ENCODE measurements at regions not wholly inside any gene's neighbourhood (a gene's known extent, or its start where the extent isn't known, plus 50 kb on each side); places are given as distances from the start of the nearest gene placed in this dataset.

GRCh38 chr13:38002606-38003005, 133.0 kb upstream of the TRPC4 start:
- TF ChIP-seq CTCF (IDR thresholded peaks at IDR 0.05), result no peak
- no peaks in the 10 kb centered on the region for H3K27me3 ChIP-seq
- peaks cover 0 to under 1% (median 0%) of the 10 kb centered on the region in 3 donors for H3K4me1 ChIP-seq
- no peak overlapping the region for H3K4me3 ChIP-seq
- peak in 2 of 4 donors; percentile 56 to 60 for ATAC-seq
- H3K9me3 ChIP-seq, result no peaks in the 10 kb centered on the region
- FAIRE-seq, result no peak
- no peaks in the 10 kb centered on the region for H3K36me3 ChIP-seq
- no peak for DNase-seq
- H3K27ac ChIP-seq, result no peak overlapping the region
- WGBS, 2 donors, result 10 to 11% methylated on average over 7 of the region's 7 CpGs
- intact Hi-C loops (cut with DNase I), result no loop called here

- Histone ChIP-seq H3K27ac (no peak overlapping the region), H3K4me1 (no peaks in the 10 kb centered on the region), H3K36me3 (no peaks in the 10 kb centered on the region), H3K4me3 (no peak overlapping the region), H3K9me3 (no peaks in the 10 kb centered on the region), H3K27me3 (no peaks in the 10 kb centered on the region)
- intact Hi-C loops (cut with DNase I), result no loop called here
- FAIRE-seq (no peak), DNase-seq (no peak), ATAC-seq (no peak)
- TF ChIP-seq CTCF (IDR thresholded peaks at IDR 0.05), result no peak
These were observed 128.1 kb upstream of the TRPC4 start for GRCh38 chr13:37997641-37998040.

GRCh38 chr13:37995092-37995491, 125.5 kb upstream of the TRPC4 start:
- Histone ChIP-seq H3K36me3 (no peaks in the 10 kb centered on the region), H3K4me1 (no peaks in the 10 kb centered on the region), H3K4me3 (no peak overlapping the region), H3K27ac (no peak overlapping the region), H3K27me3 (no peaks in the 10 kb centered on the region), H3K9me3 (no peaks in the 10 kb centered on the region)
- ATAC-seq, result no peak
- DNase-seq, result no peak
- intact Hi-C loops (cut with DNase I), result no loop called here
- FAIRE-seq, result no peak
- TF ChIP-seq CTCF (IDR thresholded peaks at IDR 0.05), result no peak
- 0 to 39% methylated on average over 1 of the region's 1 CpG for WGBS, 2 donors

- 76 to 89% methylated on average over 1 of the region's 1 CpG for WGBS, 2 donors
- intact Hi-C loops (cut with DNase I), result no loop called here
- Histone ChIP-seq H3K36me3 (no peaks in the 10 kb centered on the region), H3K4me1 (no peaks in the 10 kb centered on the region), H3K4me3 (no peak overlapping the region), H3K9me3 (no peaks in the 10 kb centered on the region), H3K27me3 (no peaks in the 10 kb centered on the region), H3K27ac (no peak overlapping the region)
- no peak for DNase-seq
- no peak for TF ChIP-seq CTCF (IDR thresholded peaks at IDR 0.05)
- ATAC-seq, result no peak
- FAIRE-seq, result no peak
These were observed 117.2 kb upstream of the TRPC4 start for GRCh38 chr13:37986811-37987210.

- WGBS, 2 donors, result 73 to 81% methylated on average over 5 of the region's 5 CpGs
- H3K27me3 ChIP-seq, result no peaks in the 10 kb centered on the region
- intact Hi-C loops (cut with DNase I), result no loop called here
- no peaks in the 10 kb centered on the region for H3K4me1 ChIP-seq
- DNase-seq (no peak), FAIRE-seq (no peak), ATAC-seq (no peak)
- TF ChIP-seq CTCF (IDR thresholded peaks at IDR 0.05), result no peak
- H3K4me3 ChIP-seq, result no peak overlapping the region
- H3K9me3 ChIP-seq, result no peaks in the 10 kb centered on the region
- H3K27ac ChIP-seq, result no peak overlapping the region
- no peaks in the 10 kb centered on the region for H3K36me3 ChIP-seq
These were observed 115.7 kb upstream of the TRPC4 start for GRCh38 chr13:37985281-37985680.
